Cardiac septum (tissue), 1 donor: ENCODE measurements at regions not wholly inside any gene's neighbourhood (a gene's known extent, or its start where the extent isn't known, plus 50 kb on each side); places are given as distances from the start of the nearest gene placed in this dataset.

ENCODE experiments used
- DNase-seq: peaks from one replicate; pipeline ENCODE4 v3.0.0-alpha.2; 2020; ENCODE audit warnings: low spot score
- intact Hi-C: fragments of 100-400 bp; cut with DNase I; formaldehyde crosslinking; loops from one replicate; pipeline ENCODE4 v1.14.0; 2022
- donor health status: DM: no; HTN: no; CAD: no.

DNA sequence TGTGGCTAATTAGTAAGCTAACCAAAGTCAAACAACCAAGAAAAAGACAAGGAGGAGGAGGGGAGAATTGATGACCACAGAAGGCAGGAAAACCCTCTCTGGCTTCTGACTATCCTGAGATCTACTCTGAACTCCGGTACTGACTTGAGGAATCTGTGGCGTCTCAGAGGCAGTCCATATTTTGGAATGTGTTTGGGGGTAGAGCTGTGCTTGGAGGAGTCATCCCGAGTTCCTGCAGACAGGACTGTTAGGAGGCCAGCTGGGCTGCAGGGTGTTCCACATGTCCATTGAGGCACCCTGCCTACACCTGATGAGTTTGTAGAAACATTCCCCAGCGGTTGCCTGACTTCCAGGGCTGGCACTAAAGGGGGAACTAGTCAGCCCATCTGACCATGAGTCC, 91.6 kb downstream of the PLCE1 start:
- intact Hi-C loops, result no loop called here

DNA sequence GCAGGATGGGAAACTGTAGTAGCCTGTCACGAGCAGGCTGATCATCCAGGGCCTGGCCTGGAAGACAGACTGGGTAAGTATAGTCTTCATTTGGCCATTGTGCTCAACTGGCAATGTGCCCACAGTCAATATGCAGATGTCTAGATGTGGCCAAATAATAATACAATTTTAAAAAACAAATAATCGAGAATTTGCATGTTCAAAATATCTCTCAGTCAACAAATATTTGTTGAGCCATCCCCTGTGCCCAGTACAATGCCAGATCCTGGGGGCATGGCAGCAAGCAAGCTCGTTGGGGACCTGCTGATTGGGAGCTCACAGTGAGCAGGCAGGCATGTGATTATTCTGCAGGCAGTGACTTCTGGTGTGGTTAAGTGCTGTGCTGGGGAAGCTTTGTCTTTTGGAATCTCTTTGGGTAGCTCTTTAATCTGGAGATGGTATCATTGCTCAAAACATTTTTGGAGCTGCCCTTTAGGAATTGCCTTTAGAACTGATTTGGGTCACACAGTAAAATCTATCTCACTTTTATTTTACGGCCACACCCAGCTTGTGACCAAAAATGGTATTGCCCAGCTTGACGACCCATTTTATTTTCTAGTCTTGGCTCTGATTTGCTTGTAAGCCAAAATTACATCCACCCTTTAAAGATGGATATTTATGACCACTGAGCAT, 92.2 kb downstream of the PLCE1 start:
- DNase-seq, result no peak
- intact Hi-C loops, result no loop called here

More for the DNA sequence above, 91.6 kb downstream of the PLCE1 start:
- no peak for DNase-seq

DNA sequence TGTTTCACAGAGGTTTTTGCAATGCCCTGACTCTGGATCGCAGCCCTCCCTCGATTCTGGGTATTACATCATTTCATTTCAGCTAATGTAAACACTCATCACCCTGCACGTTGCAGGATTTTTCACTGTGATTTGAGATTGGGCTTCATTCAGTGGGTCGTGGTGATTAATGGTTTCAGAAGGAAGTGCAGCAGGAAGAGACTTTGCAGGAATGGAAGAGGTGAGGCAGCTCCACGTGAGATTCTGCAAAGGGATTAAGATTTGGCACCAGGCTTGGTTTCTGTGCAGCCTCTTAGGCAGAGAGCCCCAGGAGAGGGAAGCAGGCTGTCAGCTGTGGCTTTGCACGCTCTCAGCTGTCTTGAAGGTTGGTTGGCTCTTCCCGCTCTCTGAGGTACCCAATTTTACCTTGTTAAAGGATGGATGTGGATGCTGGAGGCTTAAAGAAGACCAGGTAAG, 95.2 kb downstream of the PLCE1 start:
- no peak for DNase-seq
- intact Hi-C loops, result no loop called here

DNA sequence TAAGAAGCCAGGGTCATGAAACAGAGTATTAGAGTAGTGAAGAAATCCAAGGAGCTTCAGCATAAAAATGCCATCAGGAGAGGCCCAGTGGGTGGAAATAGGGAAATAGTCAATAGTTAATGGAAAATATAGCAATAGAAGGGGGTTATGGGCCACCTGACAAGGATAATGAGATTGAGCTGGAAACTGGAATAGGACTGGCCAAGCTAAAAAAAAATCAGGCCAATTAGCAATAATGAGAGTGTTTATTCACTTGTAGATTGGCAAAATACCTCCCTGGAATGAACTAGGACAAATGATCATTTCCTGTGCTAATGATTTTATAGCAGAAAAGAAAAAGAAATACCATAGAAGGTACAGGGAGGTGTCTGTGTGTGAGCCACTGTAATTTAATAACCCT, 97.9 kb downstream of the PLCE1 start:
- intact Hi-C loops, result no loop called here
- DNase-seq, result no peak

DNA sequence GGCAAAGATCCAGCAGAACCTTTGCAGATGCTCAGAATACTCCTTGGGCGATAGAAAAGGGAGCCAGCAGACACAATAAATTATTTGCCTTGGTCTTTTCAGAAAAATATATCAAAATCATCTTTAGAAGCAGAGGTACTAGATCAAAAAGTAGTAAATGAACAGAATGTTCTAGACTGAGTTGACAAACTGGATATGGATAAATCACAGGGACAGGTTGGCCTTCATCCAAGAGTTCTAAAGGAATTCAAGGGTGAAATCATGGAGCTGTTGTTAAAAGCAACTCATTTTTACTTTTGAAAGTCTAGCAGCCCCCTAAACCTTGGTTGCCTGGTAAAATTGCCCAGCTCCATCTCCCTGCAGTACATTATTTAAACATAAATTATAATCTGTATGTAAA, 99.1 kb downstream of the PLCE1 start:
- intact Hi-C loops, result no loop called here
- DNase-seq, result no peak

DNA sequence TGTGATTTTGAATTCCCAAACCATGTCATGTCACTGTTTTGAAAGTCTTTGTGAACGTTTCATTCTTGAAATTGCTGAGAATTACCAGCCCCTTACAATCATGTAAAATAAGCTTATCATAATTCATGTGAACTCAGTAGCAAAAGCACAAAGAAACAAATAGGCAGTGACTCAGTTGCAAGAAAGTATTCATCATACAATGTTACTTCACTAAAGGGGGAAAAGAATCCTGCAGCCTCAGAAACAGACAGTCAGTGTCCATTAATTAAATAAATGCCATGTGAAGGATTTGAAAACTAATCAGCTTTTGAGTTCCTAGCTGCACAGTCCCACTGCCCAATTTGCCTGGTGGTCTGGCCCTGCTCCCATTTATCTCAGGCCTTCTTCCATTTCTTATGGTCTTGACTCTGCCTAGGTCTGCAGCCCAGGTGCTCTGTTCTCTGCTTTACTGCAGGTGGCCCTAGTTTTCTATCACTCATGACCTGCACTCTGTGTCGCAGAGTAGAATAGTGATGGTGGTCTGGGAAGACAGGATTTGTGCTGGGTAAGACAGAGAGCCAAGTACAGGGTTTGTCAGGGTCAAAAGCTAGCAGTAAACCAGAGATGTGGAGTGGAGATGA, 99.7 kb downstream of the PLCE1 start:
- intact Hi-C loops, result no loop called here
- DNase-seq, result no peak

DNA sequence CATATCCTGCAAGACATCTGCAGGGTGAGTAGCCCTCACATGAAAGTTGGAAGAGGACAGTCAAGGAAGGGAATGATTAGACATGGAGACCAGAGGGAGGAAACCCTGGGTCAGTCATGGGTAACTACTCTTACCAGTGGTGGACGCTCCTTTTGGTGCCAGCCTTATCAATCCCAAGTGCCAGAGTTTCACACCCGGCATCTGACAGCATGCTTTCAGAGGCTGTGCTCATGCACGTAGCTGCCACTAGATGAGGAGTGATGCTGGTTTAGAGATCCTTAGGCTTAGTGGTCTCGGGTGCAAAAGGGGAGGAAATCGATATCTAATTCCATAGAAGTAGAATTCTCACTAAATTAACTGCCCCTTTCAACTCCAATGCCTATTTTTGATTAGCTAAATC, 100.8 kb downstream of the PLCE1 start:
- DNase-seq, result no peak
- intact Hi-C loops, result no loop called here

DNA sequence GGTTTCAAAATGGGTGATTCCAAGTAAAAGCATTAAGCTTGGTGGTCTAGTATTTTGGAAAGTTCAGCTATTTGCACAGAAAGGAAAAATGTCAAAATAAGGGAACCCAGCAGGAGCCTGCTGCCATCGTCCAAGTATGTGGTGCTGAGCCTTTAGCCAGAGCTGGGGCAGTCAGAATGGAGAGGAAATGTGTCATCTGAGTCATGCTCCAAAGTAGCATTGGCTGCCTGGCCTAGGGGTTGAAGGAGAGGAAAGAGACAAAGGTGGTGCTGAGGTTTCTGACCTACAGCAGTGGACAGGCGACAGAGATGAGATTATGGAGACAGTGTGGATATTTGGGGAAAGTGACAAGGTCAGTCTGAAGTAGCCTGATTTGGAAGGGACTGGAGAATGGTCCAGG, 103.9 kb downstream of the PLCE1 start:
- no peak for DNase-seq
- intact Hi-C loops, result no loop called here

DNA sequence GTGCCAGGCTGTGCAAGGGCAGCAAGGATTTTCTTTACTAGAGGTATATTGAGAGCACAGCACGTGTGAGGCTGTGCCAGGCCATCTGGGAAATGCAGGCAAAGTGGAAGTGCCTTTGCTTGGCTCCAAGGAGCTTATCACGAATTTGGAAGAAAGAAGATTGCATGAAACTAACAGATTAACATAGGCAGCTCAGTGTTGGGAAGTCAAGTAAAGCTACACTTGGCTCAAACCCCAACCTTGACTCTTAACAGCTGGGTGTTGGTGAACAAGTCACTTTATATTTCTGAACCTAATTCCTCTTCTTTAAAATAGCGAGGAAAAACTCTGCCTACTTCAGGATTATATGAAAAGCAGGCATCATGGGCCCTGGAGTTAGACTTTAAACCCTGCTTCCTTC, 105.2 kb downstream of the PLCE1 start:
- no peak for DNase-seq
- intact Hi-C loops, result no loop called here

DNA sequence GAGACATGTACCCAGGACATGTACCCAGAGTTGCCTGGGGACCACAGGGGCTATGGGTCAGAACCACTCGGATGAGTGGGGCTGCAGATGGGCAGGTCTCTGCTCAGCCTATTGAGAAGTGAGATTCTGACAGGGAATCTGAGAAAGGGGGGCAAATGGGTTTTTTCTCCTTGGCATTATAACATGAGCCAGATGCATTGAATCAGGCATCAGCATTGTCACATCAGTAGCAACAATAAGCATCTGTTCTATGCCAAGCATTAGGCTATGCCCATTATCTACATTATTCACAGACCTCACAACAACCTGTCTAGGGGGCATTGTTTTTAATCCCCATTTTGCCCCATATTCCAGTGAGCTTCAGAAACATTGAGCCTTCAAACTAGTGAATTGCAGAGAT, 108.2 kb downstream of the PLCE1 start:
- intact Hi-C loops, result no loop called here
- no peak for DNase-seq

DNA sequence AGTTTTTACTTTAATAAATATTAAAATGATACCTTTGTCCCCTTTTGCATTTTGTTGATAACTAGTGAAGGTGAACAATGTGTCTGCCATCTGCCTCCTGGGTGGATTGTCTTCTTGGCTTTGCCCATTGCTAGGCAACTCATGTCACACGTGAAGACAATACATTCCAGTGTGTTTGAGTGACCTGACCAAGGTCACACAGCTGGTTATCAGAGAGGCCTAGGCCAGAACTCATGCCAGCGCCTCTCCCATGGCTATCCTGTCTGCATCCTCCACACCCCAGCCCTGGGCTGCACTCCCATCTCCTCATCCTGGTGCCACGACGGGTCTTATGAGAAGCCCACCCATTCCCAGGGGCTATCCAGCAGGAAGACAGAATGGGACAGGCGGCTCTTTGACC, 108.7 kb downstream of the PLCE1 start:
- DNase-seq, result no peak
- intact Hi-C loops, result no loop called here

DNA sequence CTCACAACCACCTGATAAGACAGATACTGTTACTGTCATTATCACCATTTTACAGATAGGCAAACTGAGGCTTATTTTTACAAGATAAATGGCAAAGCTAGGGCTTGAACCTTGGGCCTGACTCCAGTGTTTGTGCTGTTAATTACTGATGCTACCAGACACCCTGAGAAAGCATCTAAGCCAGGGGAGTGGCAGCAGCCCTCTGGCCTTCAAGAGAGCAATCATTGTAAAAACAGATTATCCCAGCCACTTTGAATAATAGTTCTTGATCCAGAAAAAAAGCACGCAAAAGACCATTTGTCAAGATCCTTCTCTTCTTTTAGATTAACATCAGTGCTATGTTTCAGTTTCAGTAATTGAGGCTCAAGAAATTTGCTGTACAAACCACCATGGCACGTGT, 109.5 kb downstream of the PLCE1 start:
- intact Hi-C loops, result no loop called here
- DNase-seq, result no peak

DNA sequence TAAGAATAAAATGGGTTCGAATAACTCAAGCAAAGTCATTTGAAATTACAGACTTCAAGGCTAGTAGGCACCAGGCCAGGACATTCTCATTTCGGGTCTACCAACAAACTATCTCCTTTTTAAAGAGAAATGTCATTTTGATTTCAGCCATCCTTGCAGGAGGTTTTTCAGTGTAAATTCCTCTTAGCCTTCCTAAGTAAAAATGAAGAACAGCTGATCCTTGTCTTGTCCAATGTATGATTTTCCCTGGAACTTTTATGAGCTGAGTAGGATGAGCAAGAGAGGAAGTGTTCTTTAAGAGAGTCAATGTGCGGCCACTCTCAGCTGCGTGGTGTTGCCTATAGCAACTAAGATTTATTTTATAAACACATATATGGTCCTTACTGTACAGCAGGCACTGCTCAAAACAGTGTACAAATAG, 110.1 kb downstream of the PLCE1 start:
- intact Hi-C loops, result no loop called here
- DNase-seq, result no peak

DNA sequence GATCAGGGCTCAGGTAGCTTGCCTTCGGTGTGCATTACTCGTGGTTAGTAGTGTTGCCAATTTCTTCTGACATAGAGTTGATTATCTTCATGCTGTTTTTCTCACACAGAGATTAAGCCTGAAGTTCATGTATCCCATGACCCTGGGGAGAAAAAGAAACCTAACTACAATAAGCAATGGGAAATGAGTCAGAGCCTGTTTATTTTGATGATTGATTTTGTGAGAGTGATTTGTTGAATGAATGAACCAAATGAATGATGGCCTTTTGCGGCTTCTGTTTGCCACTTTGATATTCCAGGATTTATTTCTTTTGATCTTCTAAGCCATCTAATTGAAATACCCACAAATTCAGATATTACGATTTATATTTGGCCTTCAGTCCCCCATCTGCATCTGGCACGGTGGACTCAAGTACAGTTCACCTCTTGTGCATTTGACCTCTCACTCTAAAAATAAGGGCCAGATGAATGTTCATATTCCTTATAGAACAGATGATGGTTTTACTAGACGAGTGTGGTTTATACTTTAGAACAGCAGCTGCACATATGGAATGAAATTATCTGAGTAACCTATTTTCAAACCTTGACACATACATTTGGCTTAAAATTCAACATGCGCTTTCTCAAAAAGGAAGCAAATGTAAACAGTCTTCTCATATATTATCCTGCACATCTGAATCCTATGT, 110.7 kb downstream of the PLCE1 start:
- DNase-seq, result no peak
- intact Hi-C loops, result no loop called here

DNA sequence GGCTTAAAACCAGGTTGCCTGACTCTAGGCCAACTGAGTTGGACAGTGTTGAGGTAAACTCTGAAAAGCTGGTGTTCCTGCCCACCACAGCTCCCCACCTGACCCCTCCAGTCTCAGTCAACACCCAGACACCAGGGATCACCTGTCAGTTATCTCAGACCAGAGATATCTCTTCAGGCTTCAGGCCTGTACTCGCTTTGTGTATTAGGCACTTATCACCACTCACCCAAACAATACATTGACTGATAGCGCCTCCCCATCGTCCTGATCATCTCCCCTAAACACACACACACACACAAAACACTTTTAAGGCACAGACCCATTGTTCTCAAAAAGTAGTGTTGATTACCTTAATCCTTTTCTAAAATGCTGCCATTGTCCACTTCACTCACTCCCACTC, 111.5 kb downstream of the PLCE1 start:
- DNase-seq, result no peak
- intact Hi-C loops, result no loop called here

DNA sequence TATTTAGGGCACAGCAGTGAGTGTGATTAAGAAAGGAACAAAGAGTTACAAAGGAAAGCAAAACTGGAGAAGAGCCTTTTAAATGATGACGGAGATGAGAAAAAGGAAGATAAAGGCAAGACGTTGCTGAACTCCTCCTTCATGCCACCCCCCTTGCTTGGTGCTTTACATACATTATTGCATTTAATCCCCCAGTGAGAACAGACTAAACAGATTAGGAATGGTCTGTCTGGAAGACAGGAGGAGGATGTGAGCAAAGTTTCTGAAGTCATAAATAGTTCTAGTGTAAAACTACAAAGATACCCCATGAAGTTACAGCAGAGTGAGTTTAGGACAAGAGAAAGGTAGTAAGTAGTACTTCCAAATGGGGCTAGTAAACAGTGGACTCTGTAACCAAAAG, 113.5 kb downstream of the PLCE1 start:
- DNase-seq, result no peak
- intact Hi-C loops, result no loop called here

DNA sequence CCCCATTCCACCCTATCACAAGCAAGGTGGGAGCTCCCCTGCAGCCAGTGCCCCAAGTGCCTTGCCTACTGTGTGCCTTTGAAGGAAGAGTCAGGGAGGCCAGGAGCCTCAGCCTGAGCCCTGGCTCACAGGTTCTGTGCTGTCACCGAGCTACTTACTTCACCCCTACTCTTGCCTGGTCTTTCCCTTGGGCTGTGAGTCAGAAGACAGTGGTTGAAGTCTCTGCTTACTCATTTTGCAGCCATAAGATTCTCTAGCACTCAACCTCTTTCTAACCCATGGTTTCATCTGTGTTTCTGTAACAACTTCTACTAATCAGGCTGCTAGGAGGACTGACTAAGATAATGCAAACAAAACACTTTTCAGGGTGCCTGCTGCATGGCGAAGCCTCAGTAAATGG, 114.5 kb downstream of the PLCE1 start:
- DNase-seq, result no peak
- intact Hi-C loops, result no loop called here

DNA sequence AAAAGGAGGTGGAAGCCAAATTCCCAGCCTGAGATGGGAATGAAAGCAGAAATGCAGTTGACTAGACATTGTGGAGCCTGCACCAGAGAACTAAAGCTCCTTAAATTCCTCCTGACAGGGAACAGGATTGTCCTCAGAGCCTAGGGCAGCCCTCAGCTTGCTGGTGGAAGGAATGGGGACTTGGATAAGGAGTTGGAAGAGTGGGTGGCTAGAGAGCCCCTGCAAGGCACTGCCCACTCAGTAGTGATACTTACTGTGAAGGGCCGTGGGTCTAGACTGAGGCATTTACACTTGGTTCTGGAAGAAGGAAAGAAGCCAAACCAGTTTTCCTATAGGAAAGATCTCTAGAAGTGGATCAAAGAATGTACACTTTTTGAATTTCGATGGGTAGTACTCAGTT, 117.6 kb downstream of the PLCE1 start:
- DNase-seq, result no peak
- intact Hi-C loops, result no loop called here

DNA sequence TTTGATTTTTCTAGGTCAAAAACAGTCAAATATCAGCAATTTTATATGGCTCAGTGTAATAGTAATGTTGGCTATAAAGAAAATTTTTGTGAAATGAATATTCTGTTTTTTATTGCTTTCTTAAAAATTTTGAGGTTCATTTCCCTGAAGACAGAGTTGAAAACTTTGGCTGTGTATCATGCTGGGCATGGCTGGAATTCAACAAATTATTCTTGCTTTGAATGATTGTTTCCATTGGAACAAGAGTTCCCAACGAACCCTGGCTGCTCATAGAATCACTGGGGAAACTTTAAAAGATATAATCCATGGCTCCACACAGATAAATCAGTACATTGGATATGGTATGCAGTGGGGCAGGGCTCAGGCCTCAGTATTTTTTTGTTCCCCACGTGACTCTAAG, 118.6 kb downstream of the PLCE1 start:
- intact Hi-C loops, result no loop called here
- DNase-seq, result no peak

DNA sequence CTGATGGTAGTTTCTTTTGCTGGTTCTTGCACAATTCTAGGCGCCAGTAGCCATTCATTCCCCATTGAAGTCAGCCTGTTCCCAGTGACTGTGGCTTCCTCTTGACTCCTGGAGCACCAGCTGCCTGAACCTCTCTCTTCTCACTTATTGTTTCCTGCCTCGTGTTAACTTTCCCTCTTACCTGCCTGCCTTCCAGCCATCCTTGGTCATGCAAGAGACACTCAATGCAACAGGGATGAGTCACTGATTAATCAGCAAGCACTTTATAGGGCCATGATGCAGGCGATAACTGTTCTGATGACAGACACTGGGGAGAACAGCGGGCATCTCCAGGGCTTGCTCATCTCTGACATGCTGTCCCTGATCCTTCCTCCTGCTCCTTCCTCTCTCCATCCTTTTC, 122.0 kb downstream of the PLCE1 start:
- intact Hi-C loops, result no loop called here
- DNase-seq, result no peak

DNA sequence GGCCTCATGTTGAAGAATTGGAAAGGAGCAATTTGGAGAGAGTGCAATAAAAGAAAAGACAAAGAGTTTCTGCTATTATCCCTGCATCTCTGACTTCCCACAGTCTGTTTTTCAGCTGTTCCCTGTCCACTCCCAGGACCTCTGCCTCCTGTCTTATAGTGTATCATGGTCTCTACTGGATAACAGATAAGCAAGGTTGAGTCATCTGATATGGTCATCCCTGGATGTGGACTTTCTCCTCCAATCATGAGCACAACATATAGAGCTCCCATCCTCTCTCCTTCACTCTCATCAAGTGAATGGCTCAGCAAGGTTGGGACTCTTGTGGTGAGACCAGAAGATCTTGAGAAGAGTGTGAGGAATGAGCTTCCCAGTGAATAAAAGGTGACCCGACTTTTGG, 123.1 kb downstream of the PLCE1 start:
- intact Hi-C loops, result no loop called here
- DNase-seq, result no peak
